NCI-H1694 (cell line): ENCODE measurements at regions not wholly inside any gene's neighbourhood (a gene's known extent, or its start where the extent isn't known, plus 50 kb on each side); places are given as distances from the start of the nearest gene placed in this dataset.
"Not testable (repeated sequence)": the region's sequence is repeated elsewhere in the genome, so short reads cannot be mapped to it uniquely, and the experiment has no call there.

Experiments used
- DNase-seq: peaks from one replicate; lab custom pipeline; 2025; lab: John Stamatoyannopoulos, UW

- DNase-seq: no peak
These were observed 166.3 kb upstream of the ADCY1 start for GRCh38 chr7:45407730-45408408.

GRCh38 chr7:45408409-45408737 lies 165.8 kb upstream of the ADCY1 start:
- no peak for DNase-seq

- no peak for DNase-seq
These were observed 163.3 kb upstream of the ADCY1 start for GRCh38 chr7:45410893-45411292.

- no peak for DNase-seq
These were observed 160.7 kb upstream of the ADCY1 start for GRCh38 chr7:45413419-45413818.

GRCh38 chr7:45414226-45414625 lies 159.9 kb upstream of the ADCY1 start:
- DNase-seq: no peak

- no peak for DNase-seq
These were observed 158.9 kb upstream of the ADCY1 start for GRCh38 chr7:45415265-45415664.

- DNase-seq: no peak
These were observed 157.3 kb upstream of the ADCY1 start for GRCh38 chr7:45416846-45417245.

GRCh38 chr7:45417268-45417667 lies 156.9 kb upstream of the ADCY1 start:
- DNase-seq: no peak

- DNase-seq: no peak
These were observed 156.4 kb upstream of the ADCY1 start for GRCh38 chr7:45417735-45418134.

GRCh38 chr7:45420843-45421495 lies 153.2 kb upstream of the ADCY1 start:
- no peak for DNase-seq

GRCh38 chr7:45421806-45422205 lies 152.4 kb upstream of the ADCY1 start:
- no peak for DNase-seq

GRCh38 chr7:45430397-45430796 lies 143.8 kb upstream of the ADCY1 start:
- no peak for DNase-seq

- no peak for DNase-seq
These were observed 139.9 kb upstream of the ADCY1 start for GRCh38 chr7:45434167-45434784.

- no peak for DNase-seq
These were observed 139.0 kb upstream of the ADCY1 start for GRCh38 chr7:45435131-45435530.

- no peak for DNase-seq
These were observed 138.3 kb upstream of the ADCY1 start for GRCh38 chr7:45435846-45436245.

- not testable (repeated sequence) for DNase-seq
These were observed 133.4 kb upstream of the ADCY1 start for GRCh38 chr7:45440776-45441175.

- no peak for DNase-seq
These were observed 130.9 kb upstream of the ADCY1 start for GRCh38 chr7:45443263-45443662.

GRCh38 chr7:45446195-45446944 lies 127.8 kb upstream of the ADCY1 start:
- no peak for DNase-seq

GRCh38 chr7:45447296-45447695 lies 126.9 kb upstream of the ADCY1 start:
- no peak for DNase-seq

- no peak for DNase-seq
These were observed 123.5 kb upstream of the ADCY1 start for GRCh38 chr7:45450571-45451204.

- DNase-seq: no peak
These were observed 122.7 kb upstream of the ADCY1 start for GRCh38 chr7:45451342-45452035.

- no peak for DNase-seq
These were observed 119.4 kb upstream of the ADCY1 start for GRCh38 chr7:45454771-45455170.
